Gastroesophageal sphincter (tissue), 3 donors: ENCODE measurements at regions not wholly inside any gene's neighbourhood (a gene's known extent, or its start where the extent isn't known, plus 50 kb on each side); places are given as distances from the start of the nearest gene placed in this dataset.

ENCODE experiments used
- CTCF ChIP-seq, 4 experiments: fragments of 200-600 bp in 2 of 4; fragments of 450-650 bp in 2 of 4; sonication (generic) in 1 of 4; IDR thresholded peaks; one replicate each; pipeline ENCODE4 v1.5.1; 2017 to 2019; ENCODE audit warnings: antibody characterized with exemption in 4 of 4, mild to moderate bottlenecking in 2 of 4, moderate library complexity in 2 of 4
- EP300 ChIP-seq: sonication (generic); formaldehyde crosslinking; IDR thresholded peaks from one replicate; pipeline ENCODE4 v1.6.1; 2017; ENCODE audit warnings: antibody characterized with exemption, mild to moderate bottlenecking
- POLR2A ChIP-seq, 2 donors: fragments of 450-650 bp; IDR thresholded peaks; one replicate each; pipeline ENCODE4 v1.6.1; 2017; ENCODE audit warnings: antibody characterized with exemption in 2 of 2, mild to moderate bottlenecking in 2 of 2, moderate library complexity in 1 of 2

GRCh38 chr4:100907465-100908454, 389.9 kb upstream of the EMCN start:
- TF ChIP-seq POLR2A (IDR thresholded peaks at IDR 0.05) (no peak), CTCF (IDR thresholded peaks at IDR 0.05) (peak; percentile 15 to 41 (median 31)), EP300 (no peak)
